DND-41 (cell line): ENCODE measurements at regions not wholly inside any gene's neighbourhood (a gene's known extent, or its start where the extent isn't known, plus 50 kb on each side); places are given as distances from the start of the nearest gene placed in this dataset.

Experiments
- CTCF ChIP-seq: IDR thresholded peaks from 2 replicates; pipeline ENCODE4 v1.5.1; 2012; ENCODE audit warnings: borderline replicate concordance, low read length, moderate library complexity, mild to moderate bottlenecking; ENCODE audit not compliant: poor library complexity, severe bottlenecking; ENCODE audit errors: extremely low read depth
- EZH2 ChIP-seq: IDR thresholded peaks from 3 replicates; pipeline ENCODE4 v1.6.1; 2012; ENCODE audit warnings: borderline replicate concordance, low read depth, mild to moderate bottlenecking, moderate library complexity, low read length, inconsistent platforms; ENCODE audit not compliant: severe bottlenecking

GRCh38 chr1:69377507-69377906 lies 190.2 kb upstream of the LRRC7 start:
- no peak for TF ChIP-seq CTCF
- TF ChIP-seq EZH2, result no peak
